Hematopoietic multipotent progenitor cell treated with erythropoietin and hydrocortisone succinate and interleukin-3 and kit ligand, for 6 days (in vitro differentiated cells): ENCODE measurements at regions not wholly inside any gene's neighbourhood (a gene's known extent, or its start where the extent isn't known, plus 50 kb on each side); places are given as distances from the start of the nearest gene placed in this dataset.
"Not testable (repeated sequence)": the region's sequence is repeated elsewhere in the genome, so short reads cannot be mapped to it uniquely, and the experiment has no call there.

Experiments used
- DNase-seq: peaks from one replicate; pipeline ENCODE4 v3.0.0-alpha.2; 2015

- DNase-seq = no peak
Measured at GRCh38 chr13:106087201-106087600, 448.3 kb downstream of the EFNB2 start.

GRCh38 chr13:106083620-106084350 lies 451.7 kb downstream of the EFNB2 start:
- peak; percentile 20 for DNase-seq

- DNase-seq = not testable (repeated sequence)
Measured at GRCh38 chr13:106081221-106081620, 454.2 kb downstream of the EFNB2 start.

- no peak for DNase-seq
Measured at GRCh38 chr13:106078191-106078590, 457.3 kb downstream of the EFNB2 start.

DNA sequence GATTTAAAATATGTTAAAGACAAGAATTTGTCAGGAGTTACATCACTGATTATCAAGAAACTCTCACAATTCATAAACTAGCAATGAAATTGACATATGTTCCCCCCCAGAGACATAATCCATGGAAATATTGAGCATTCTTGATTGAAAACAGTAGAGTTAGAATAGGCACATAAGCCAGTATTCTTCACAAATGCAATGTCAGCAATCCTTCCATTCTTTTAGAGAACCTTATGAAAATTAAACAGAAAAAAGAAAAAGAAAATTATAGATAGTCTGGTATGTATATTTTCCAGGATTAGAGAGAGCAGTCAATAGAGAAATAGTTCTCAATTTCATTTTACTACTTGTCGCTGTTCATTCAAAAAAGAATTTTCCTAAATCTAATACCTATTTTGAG lies 458.4 kb downstream of the EFNB2 start:
- no peak for DNase-seq

DNA sequence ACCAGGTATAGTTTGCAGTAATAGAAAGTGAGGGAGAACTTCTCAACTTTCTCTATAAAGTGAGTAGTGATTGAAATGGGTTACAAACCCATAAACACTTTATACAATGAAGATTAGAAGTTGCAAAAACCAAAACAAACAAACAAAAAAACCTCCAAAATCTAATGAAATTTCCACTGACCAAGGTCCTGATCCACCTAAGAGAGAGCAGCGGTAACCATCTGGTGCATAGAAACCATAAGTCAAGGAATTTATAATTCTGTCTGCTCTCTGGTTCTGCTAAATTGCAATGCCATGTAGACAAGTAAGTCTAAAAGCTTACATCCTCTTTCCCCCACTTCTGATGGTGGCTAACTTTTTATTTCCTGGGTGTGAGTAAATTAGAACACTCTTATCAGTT lies 463.4 kb downstream of the EFNB2 start:
- DNase-seq = no peak

DNA sequence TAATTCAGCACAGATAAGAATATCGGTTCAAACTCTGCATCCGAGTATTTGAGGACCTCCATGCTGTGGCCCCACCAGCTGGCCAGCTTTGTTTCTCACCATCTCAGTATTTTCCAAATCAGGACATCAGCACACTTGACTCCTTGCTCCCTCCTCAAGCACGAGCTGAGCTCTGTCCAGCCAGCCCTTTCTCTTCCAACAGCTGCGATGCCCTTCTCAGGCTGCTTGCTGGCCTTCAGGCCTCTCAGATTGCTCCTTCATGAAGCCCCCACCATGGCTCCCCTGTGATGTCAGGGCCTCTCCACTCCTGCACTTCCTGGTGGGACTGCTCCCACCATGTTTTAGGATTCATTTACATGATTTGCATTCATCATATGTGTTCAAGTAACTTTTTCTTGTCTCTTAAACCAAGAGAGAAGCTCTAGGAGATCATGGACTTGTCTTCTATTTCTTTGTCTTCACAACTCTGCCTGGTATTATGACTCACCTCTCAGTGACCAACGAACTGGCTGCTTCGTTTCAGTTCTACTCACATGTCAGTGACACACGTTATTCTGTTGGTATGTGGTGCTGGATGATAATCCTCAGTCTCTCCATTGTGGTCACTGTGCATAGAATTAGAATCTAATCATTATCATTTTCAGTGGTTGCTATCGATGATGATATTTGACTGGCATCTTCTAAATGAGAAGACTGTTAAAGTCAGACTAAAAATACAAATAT lies 471.7 kb downstream of the EFNB2 start:
- DNase-seq = no peak

- DNase-seq = no peak
Measured at GRCh38 chr13:106061781-106062180, 473.7 kb downstream of the EFNB2 start.

- DNase-seq = no peak
Measured at GRCh38 chr13:106056851-106057250, 478.6 kb downstream of the EFNB2 start.

- DNase-seq = no peak
Measured at GRCh38 chr13:106052200-106052767, 483.2 kb downstream of the EFNB2 start.

DNA sequence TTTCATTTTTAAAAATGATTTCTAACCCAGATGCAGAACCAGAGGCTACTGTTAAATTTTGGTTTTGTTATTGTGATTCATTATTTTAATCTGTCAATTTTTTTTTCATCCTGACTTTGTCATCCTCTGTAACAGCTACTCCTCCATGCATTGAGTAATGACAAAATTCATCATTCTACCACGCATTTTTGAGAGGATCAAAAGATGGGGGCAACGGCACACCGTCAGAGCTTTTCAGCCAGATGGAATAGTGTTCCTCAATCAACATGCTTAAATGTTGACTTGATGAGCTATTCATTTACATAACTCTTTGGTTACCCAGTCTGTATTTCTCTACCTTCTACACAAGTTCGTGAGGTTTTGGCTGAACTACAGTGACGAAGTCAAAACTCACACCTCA lies 486.3 kb downstream of the EFNB2 start:
- DNase-seq = no peak

DNA sequence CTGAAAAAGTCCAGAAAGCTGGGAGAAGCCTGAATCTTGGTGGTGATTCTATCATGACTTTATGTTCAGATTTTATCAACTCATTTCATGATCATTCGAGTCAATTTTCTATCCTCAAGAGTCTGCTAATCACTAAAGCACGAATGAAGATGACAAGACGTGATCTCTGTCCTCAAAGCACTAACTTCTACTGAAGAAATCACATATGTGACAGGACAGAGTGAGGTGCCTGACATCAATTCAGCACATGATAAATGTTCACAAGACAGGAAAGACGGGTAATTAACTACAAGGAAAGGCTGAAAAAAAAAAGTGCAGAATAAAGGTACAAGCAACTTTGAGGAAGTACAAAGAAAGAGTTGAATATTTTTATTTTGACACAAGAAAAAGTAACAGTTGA lies 487.1 kb downstream of the EFNB2 start:
- DNase-seq = no peak

GRCh38 chr13:106047859-106048258 lies 487.6 kb downstream of the EFNB2 start:
- no peak for DNase-seq

DNA sequence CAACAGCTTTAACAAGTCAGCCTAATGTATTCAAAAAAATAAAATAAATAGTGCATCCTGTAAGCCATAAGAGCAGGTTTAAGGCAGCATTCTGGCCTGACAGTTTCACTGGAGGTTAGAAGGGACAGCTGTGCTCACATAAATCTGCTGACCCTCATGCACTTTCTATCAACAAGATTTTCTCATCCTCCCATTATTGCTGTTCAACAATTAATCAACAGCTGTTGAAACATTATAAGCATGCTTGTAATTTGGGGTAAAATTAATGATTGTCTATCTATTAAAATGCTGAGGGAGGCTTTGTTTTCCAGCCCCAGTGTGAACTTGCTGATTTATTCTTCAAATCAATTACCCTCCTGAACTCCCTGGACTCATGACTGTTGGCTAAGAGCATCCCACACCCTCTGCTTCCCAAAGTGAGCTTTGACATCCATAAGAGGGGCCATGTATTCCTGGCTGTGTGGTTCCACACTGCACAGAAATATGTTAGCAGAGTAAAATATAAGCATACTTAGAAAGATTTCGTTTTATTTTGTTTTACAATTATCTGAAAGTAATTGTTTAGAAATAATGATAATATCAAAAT lies 492.4 kb downstream of the EFNB2 start:
- DNase-seq = no peak

DNA sequence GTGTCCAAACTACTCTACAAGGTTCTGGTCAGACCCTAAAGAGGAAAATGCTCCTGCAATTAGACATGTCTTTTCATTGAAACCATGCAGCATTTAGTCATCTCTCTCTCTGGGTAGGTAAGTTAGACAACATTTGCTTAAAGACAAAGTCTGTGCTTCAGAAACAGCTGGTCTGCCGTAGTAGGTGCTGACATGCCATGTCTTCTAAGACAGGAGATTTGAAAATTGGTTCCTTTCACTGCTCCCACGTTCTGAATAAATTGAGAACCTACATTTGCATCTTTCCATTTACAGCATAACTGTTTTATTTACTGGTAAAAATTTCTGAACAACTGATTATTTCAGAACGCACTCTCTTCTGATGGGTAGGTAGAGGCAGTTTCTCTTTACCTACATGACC lies 494.0 kb downstream of the EFNB2 start:
- DNase-seq = no peak

DNA sequence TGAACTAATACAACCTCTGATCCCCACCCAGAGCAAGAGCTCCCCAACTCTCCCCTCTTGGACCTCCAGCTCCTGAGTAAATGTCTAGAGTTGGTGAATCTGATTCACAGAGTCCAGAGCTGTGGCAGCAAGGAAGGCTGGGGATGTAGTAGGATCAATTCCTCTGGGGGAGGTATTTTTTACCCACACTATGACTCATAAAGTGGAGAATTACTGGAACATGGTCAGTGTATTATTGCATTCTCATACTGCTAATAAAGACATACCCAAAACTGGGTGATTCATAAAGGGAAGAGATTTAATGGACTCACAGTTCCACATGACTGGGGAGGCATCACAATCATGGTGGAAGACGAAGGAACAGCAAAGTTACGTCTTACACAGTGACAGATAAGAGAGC lies 496.7 kb downstream of the EFNB2 start:
- no peak for DNase-seq

- DNase-seq = no peak
Measured at GRCh38 chr13:106036870-106037269, 498.6 kb downstream of the EFNB2 start.

DNA sequence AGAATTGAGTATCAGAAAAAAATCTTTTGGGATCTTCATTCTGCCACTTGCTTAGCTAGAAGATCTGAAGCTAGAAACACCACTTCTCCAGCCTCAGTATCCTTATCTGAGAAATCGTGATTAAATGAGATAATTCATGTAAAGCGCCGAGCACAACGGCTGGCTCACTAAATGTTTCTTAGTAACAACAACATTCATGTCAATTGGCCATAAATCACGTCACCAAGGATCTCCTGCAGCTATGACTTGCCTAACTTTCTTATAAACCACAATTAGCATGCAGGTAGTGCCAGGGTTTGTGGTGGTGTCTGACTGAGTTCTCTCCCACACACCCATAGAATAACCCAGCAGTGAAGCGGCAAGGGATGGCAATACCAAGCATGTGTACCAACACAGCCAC lies 501.3 kb downstream of the EFNB2 start:
- no peak for DNase-seq

DNA sequence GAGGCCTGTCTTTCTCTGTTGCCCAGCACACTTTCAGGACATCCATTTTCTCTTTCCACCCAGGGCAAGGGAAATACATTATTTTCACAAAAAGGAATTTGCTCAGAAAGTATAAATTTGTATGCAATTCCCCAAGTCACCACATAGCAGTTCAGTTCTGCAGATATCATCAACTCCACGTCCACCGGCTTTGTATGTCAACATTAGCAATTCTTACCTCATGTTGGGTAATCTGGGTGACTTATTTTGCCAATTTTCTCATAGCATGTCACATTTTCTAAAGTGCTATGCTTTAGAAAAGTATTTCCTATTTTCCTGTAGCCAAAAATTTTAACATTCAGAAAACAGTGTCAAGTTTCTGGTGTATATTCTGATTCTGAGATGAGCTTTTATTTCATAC lies 501.8 kb downstream of the EFNB2 start:
- peak; percentile 5 for DNase-seq

- DNase-seq = no peak
Measured at GRCh38 chr13:106032441-106032840, 503.0 kb downstream of the EFNB2 start.

DNA sequence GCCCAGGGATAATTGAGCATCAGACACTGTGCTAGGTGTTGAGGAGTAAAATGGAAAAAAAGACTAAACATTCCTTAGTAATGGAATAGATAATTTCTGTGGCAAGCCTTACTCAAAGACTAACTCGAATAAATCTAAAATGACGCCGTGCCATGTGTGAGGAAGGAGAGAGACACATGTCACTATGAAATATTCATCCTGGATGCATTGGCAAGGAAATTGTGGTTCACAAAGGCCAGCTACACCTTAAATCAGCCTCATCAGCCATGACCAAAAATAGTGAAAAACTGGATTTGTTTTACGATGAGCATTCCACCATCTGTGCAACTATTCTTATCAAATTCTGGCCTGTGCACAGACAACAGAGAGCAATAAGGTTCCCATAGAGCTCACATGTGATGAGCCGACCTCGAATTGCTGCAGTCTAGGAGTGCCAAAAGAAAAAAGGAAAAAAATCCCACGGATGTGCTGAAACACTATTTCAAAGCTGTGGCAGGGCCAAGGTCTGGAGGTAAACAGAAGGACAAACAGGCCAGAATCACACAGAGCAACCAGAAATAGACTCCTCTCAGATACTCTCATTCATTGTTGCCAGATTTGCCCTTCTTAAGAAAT lies 505.7 kb downstream of the EFNB2 start:
- DNase-seq = no peak

GRCh38 chr13:106028911-106029310 lies 506.6 kb downstream of the EFNB2 start:
- no peak for DNase-seq

- no peak for DNase-seq
Measured at GRCh38 chr13:106011600-106011999, 523.9 kb downstream of the EFNB2 start.
